HFFc6 (cell line): ENCODE measurements at regions not wholly inside any gene's neighbourhood (a gene's known extent, or its start where the extent isn't known, plus 50 kb on each side); places are given as distances from the start of the nearest gene placed in this dataset.

ENCODE experiments used
- DNase-seq: peaks from one replicate; pipeline ENCODE4 v3.0.0-alpha.2; 2018
- H3K27ac Mint-ChIP-seq: 2 replicates; pipeline ENCODE4 v1.8.0; 2020; ENCODE audit warnings: mild to moderate bottlenecking, mixed read lengths
- H3K27me3 Mint-ChIP-seq: 2 replicates; pipeline ENCODE4 v1.8.0; 2021; ENCODE audit warnings: mild to moderate bottlenecking, moderate library complexity, mixed read lengths; ENCODE audit not compliant: insufficient read depth
- H3K36me3 Mint-ChIP-seq: 2 replicates; pipeline ENCODE4 v1.8.0; 2021; ENCODE audit warnings: low read depth, mixed read lengths
- H3K4me1 Mint-ChIP-seq: 2 replicates; pipeline ENCODE4 v1.8.0; 2020; ENCODE audit warnings: low read depth, mixed read lengths
- H3K4me3 Mint-ChIP-seq: 2 replicates; pipeline ENCODE4 v1.8.0; 2020; ENCODE audit warnings: mild to moderate bottlenecking, moderate library complexity, mixed read lengths
- H3K9me3 Mint-ChIP-seq: 2 replicates; pipeline ENCODE4 v1.8.0; 2020; ENCODE audit warnings: mild to moderate bottlenecking, mixed read lengths
- CTCF ChIP-seq: fragments of 200-600 bp; sonication (generic); IDR thresholded peaks from 2 replicates; pipeline ENCODE4 v1.5.0; 2021; ENCODE audit warnings: antibody characterized with exemption, mild to moderate bottlenecking

- no peak for TF ChIP-seq CTCF
- H3K27me3 Mint-ChIP-seq, result peaks cover 18% of the 10 kb centered on the region
- no peak overlapping the region for H3K27ac Mint-ChIP-seq
- H3K36me3 Mint-ChIP-seq, result no peaks in the 10 kb centered on the region
- peaks cover 14% of the 10 kb centered on the region for H3K4me1 Mint-ChIP-seq
- DNase-seq, result no peak
- peaks cover 4% of the 10 kb centered on the region; the same call in 1 of the 2 replicates for H3K9me3 Mint-ChIP-seq
- H3K4me3 Mint-ChIP-seq, result no peak overlapping the region
Measured at GRCh38 chr10:33684211-33684611, 349.7 kb upstream of the NRP1 start.

- H3K9me3 Mint-ChIP-seq, result peaks cover 9% of the 10 kb centered on the region
- TF ChIP-seq CTCF, result no peak
- H3K27ac Mint-ChIP-seq, result no peak overlapping the region
- peaks cover 15% of the 10 kb centered on the region for H3K27me3 Mint-ChIP-seq
- H3K36me3 Mint-ChIP-seq, result no peaks in the 10 kb centered on the region
- no peak overlapping the region for H3K4me3 Mint-ChIP-seq
- peaks cover 14% of the 10 kb centered on the region for H3K4me1 Mint-ChIP-seq
- no peak for DNase-seq
Measured at GRCh38 chr10:33681595-33681994, 347.1 kb upstream of the NRP1 start.

GRCh38 chr10:33680036-33680435 is 345.6 kb upstream of the NRP1 start:
- no peak for TF ChIP-seq CTCF
- Mint-ChIP-seq H3K9me3 (peaks cover 9% of the 10 kb centered on the region), H3K4me3 (peak overlapping the region; percentile 31; the same call in 1 of the 2 replicates), H3K27me3 (peaks cover 13% of the 10 kb centered on the region), H3K36me3 (no peaks in the 10 kb centered on the region), H3K4me1 (peaks cover 14% of the 10 kb centered on the region), H3K27ac (no peak overlapping the region)
- no peak for DNase-seq

- DNase-seq, result no peak
- Mint-ChIP-seq H3K27ac (no peak overlapping the region), H3K27me3 (peaks cover 12% of the 10 kb centered on the region; the same call in 1 of the 2 replicates), H3K36me3 (no peaks in the 10 kb centered on the region), H3K4me3 (no peak overlapping the region), H3K9me3 (peaks cover 5% of the 10 kb centered on the region), H3K4me1 (peaks cover 6% of the 10 kb centered on the region)
- no peak for TF ChIP-seq CTCF
Measured at GRCh38 chr10:33676606-33677339, 342.3 kb upstream of the NRP1 start.

GRCh38 chr10:33674986-33675599 is 340.6 kb upstream of the NRP1 start:
- Mint-ChIP-seq H3K4me3 (peak overlapping the region; percentile 80; the same call in 1 of the 2 replicates), H3K9me3 (peaks cover 5% of the 10 kb centered on the region), H3K36me3 (no peaks in the 10 kb centered on the region), H3K27me3 (peaks cover 6% of the 10 kb centered on the region; the same call in 1 of the 2 replicates), H3K4me1 (peaks cover 6% of the 10 kb centered on the region), H3K27ac (peak overlapping the region; percentile 15; the same call in 1 of the 2 replicates)
- DNase-seq, result no peak
- no peak for TF ChIP-seq CTCF
